GM20000 (cell line): ENCODE measurements at regions not wholly inside any gene's neighbourhood (a gene's known extent, or its start where the extent isn't known, plus 50 kb on each side); places are given as distances from the start of the nearest gene placed in this dataset.

Experiments used
- DNase-seq: peaks from one replicate; pipeline ENCODE4 v3.0.0; 2012; ENCODE audit warnings: low spot score
- CTCF ChIP-seq: IDR thresholded peaks from 2 replicates; pipeline ENCODE4 v1.5.1; 2012; ENCODE audit warnings: mild to moderate bottlenecking, control low read depth; ENCODE audit errors: extremely low read depth, missing control alignments

GRCh38 chr12:125269276-125269675, 204.0 kb downstream of the AACS start:
- TF ChIP-seq CTCF = no peak
- DNase-seq = no peak

GRCh38 chr12:125271892-125272291, 206.7 kb downstream of the AACS start:
- no peak for TF ChIP-seq CTCF

GRCh38 chr12:125272383-125272933, 207.2 kb downstream of the AACS start:
- no peak for TF ChIP-seq CTCF
- DNase-seq = no peak

More at GRCh38 chr12:125271892-125272291, 206.7 kb downstream of the AACS start:
- DNase-seq = no peak

GRCh38 chr12:125276567-125276966, 211.3 kb downstream of the AACS start:
- DNase-seq = no peak
- TF ChIP-seq CTCF = no peak

GRCh38 chr12:125280482-125281377, 215.5 kb downstream of the AACS start:
- TF ChIP-seq CTCF = no peak
- DNase-seq = no peak

- TF ChIP-seq CTCF = no peak
- DNase-seq = no peak
Observed at GRCh38 chr12:125282921-125283320, 217.7 kb downstream of the AACS start.

- no peak for DNase-seq
- no peak for TF ChIP-seq CTCF
Observed at GRCh38 chr12:125283521-125283920, 218.3 kb downstream of the AACS start.
